H1 (cell line): ENCODE measurements at regions not wholly inside any gene's neighbourhood (a gene's known extent, or its start where the extent isn't known, plus 50 kb on each side); places are given as distances from the start of the nearest gene placed in this dataset.

Experiments
- CTCF ChIA-PET: fragments of 300-600 bp; sonication (Branson Sonifier 250); formaldehyde crosslinking; loops from one replicate; lab custom pipeline; 2021; ENCODE audit not compliant: partially characterized antibody; lab: Charles Lee
- POLR2A ChIA-PET: fragments of 300-600 bp; sonication (Branson Sonifier 250); formaldehyde crosslinking; loops from one replicate; lab custom pipeline; 2021; ENCODE audit warnings: inconsistent platforms; ENCODE audit not compliant: partially characterized antibody; lab: Charles Lee
- DNase-seq, 2 experiments: peaks; one replicate each; pipeline versions ENCODE4 v3.0.0 to v3.0.0-alpha.2; 2010 to 2022; ENCODE audit warnings: low spot score in 2 of 2, low read depth in 1 of 2, mixed read lengths in 1 of 2
- FAIRE-seq: peaks from 2 replicates; lab custom pipeline; 2011; peaks lifted over from hg19 to GRCh38; lab: Jason Lieb, UNC
- H2AFZ ChIP-seq: 2 replicates; pipeline ENCODE4 v1.8.1; 2012; ENCODE audit warnings: low read length, inconsistent platforms
- H2AK5ac ChIP-seq: 2 replicates; pipeline ENCODE4 v1.6.1; 2013; ENCODE audit warnings: low read depth, low read length
- H2BK120ac ChIP-seq: replicated peaks from 2 replicates; pipeline ENCODE3; 2013; ENCODE audit warnings: low read depth, low read length, inconsistent platforms
- H2BK12ac ChIP-seq: 2 replicates; pipeline ENCODE4 v1.6.1; 2013; ENCODE audit warnings: low read depth, low read length
- H2BK15ac ChIP-seq: 2 replicates; pipeline ENCODE4 v1.6.1; 2013; ENCODE audit warnings: low read length
- H2BK20ac ChIP-seq: 2 replicates; pipeline ENCODE4 v1.6.1; 2013; ENCODE audit warnings: low read length
- H2BK5ac ChIP-seq: 2 replicates; pipeline ENCODE4 v1.6.1; 2013; ENCODE audit warnings: low read depth, low read length
- H3K14ac ChIP-seq: 2 replicates; pipeline ENCODE4 v1.6.1; 2013; ENCODE audit warnings: inconsistent platforms; ENCODE audit not compliant: insufficient read length
- H3K18ac ChIP-seq: 2 replicates; pipeline ENCODE4 v1.6.1; 2013; ENCODE audit warnings: low read length; ENCODE audit errors: extremely low read depth
- H3K23ac ChIP-seq: 2 replicates; pipeline ENCODE4 v1.6.1; 2013; ENCODE audit warnings: inconsistent platforms; ENCODE audit not compliant: insufficient read length
- H3K23me2 ChIP-seq: 2 replicates; pipeline ENCODE4 v1.6.1; 2013; ENCODE audit warnings: low read depth, low read length
- H3K27ac ChIP-seq: 2 replicates; pipeline ENCODE4 v1.6.1; 2011; ENCODE audit warnings: low read depth, low read length, inconsistent platforms
- H3K27me3 ChIP-seq, 4 experiments: replicated peaks in 1 of 4; 1 replicate in 1 of 4; 2 replicates in 3 of 4; pipeline versions ENCODE4 v1.6.1 to v1.8.1; 2011 to 2013; ENCODE audit warnings: low read length in 3 of 4, mild to moderate bottlenecking in 3 of 4, inconsistent platforms in 2 of 4, mixed read lengths in 2 of 4, moderate library complexity in 1 of 4; ENCODE audit not compliant: control insufficient read depth in 3 of 4, insufficient read depth in 3 of 4; ENCODE audit errors: extremely low read depth in 1 of 4
- H3K36me3 ChIP-seq, 4 experiments: 2 replicates each; pipeline versions ENCODE4 v1.6.1 to v1.8.1; 2011 to 2013; ENCODE audit warnings: mild to moderate bottlenecking in 4 of 4, low read length in 3 of 4, moderate library complexity in 2 of 4, control low read depth in 1 of 4, inconsistent platforms in 1 of 4; ENCODE audit not compliant: insufficient read depth in 4 of 4, control insufficient read depth in 2 of 4
- H3K4ac ChIP-seq: replicated peaks from 2 replicates; pipeline ENCODE3; 2013; ENCODE audit warnings: low read length, low read depth, mixed read lengths, inconsistent platforms; ENCODE audit not compliant: insufficient read length
- H3K4me1 ChIP-seq, 4 experiments: replicated peaks in 1 of 4; 1 replicate in 1 of 4; 2 replicates in 3 of 4; pipeline versions ENCODE4 v1.6.1 to v1.8.1; 2011 to 2013; ENCODE audit warnings: low read length in 3 of 4, inconsistent platforms in 2 of 4, mixed read lengths in 1 of 4; ENCODE audit not compliant: insufficient read depth in 4 of 4, control insufficient read depth in 3 of 4
- H3K4me2 ChIP-seq, 2 experiments: 2 replicates each; pipeline versions ENCODE4 v1.6.1 to v1.8.1; 2011 to 2013; ENCODE audit warnings: low read depth in 2 of 2, low read length in 2 of 2, control low read depth in 1 of 2, inconsistent platforms in 1 of 2, mild to moderate bottlenecking in 1 of 2; ENCODE audit not compliant: insufficient read depth in 1 of 2
- H3K4me3 ChIP-seq, 4 experiments: fragments of 200-600, 300-600 bp in 1 of 4; sonication (generic), shearing (Covaris generic), sonication (Bioruptor Twin) in 1 of 4; 2 replicates each; pipeline versions ENCODE4 v1.5.1 to v1.8.1; 2011 to 2016; ENCODE audit warnings: low read length in 4 of 4, low read depth in 3 of 4, control low read depth in 2 of 4, inconsistent platforms in 2 of 4, mild to moderate bottlenecking in 2 of 4, mixed read lengths in 1 of 4, moderate library complexity in 1 of 4; ENCODE audit not compliant: insufficient read depth in 2 of 4; ENCODE audit errors: extremely low read depth in 1 of 4
- H3K56ac ChIP-seq: replicated peaks from 2 replicates; pipeline ENCODE3; 2013; ENCODE audit warnings: low read depth, mild to moderate bottlenecking, mixed read lengths, low read length, inconsistent platforms; ENCODE audit not compliant: insufficient read length
- H3K79me1 ChIP-seq: 2 replicates; pipeline ENCODE4 v1.6.1; 2013; ENCODE audit warnings: low read depth, low read length, control low read depth
- H3K79me2 ChIP-seq, 2 experiments: 2 replicates each; pipeline versions ENCODE4 v1.6.1 to v1.8.1; 2012 to 2013; ENCODE audit warnings: low read length in 2 of 2, mild to moderate bottlenecking in 2 of 2, inconsistent platforms in 1 of 2; ENCODE audit not compliant: insufficient read depth in 2 of 2, control insufficient read depth in 1 of 2
- H3K9ac ChIP-seq, 4 experiments: replicated peaks in 1 of 4; 1 replicate in 1 of 4; 2 replicates in 3 of 4; pipeline versions ENCODE4 v1.6.1 to v1.8.1; 2011 to 2013; ENCODE audit warnings: low read depth in 3 of 4, low read length in 3 of 4, control low read depth in 2 of 4, mild to moderate bottlenecking in 2 of 4, moderate library complexity in 2 of 4, inconsistent platforms in 1 of 4; ENCODE audit errors: extremely low read depth in 1 of 4
- H3K9me3 ChIP-seq, 2 experiments: 2 replicates each; pipeline versions ENCODE4 v1.6.1 to v1.8.1; 2012 to 2013; ENCODE audit warnings: mild to moderate bottlenecking in 2 of 2, moderate library complexity in 2 of 2, control low read depth in 1 of 2, inconsistent platforms in 1 of 2, low read depth in 1 of 2, low read length in 1 of 2, mixed read lengths in 1 of 2; ENCODE audit not compliant: insufficient read depth in 2 of 2
- H4K20me1 ChIP-seq, 2 experiments: replicated peaks in 1 of 2; 2 replicates each; pipeline versions ENCODE3 to v1.8.1; 2011 to 2013; ENCODE audit warnings: inconsistent platforms in 2 of 2, low read length in 2 of 2, mild to moderate bottlenecking in 1 of 2; ENCODE audit not compliant: insufficient read depth in 2 of 2, control insufficient read depth in 1 of 2
- H4K5ac ChIP-seq: 2 replicates; pipeline ENCODE4 v1.6.1; 2013; ENCODE audit warnings: low read length, low read depth, mixed read lengths, inconsistent platforms; ENCODE audit not compliant: insufficient read length
- H4K8ac ChIP-seq: 2 replicates; pipeline ENCODE4 v1.8.0; 2013; ENCODE audit warnings: mild to moderate bottlenecking, moderate library complexity, low read length, inconsistent platforms; ENCODE audit not compliant: insufficient read depth; ENCODE audit errors: extremely low read depth
- H4K91ac ChIP-seq: replicated peaks from 2 replicates; pipeline ENCODE3; 2013; ENCODE audit warnings: low read length, mixed read lengths, inconsistent platforms; ENCODE audit not compliant: insufficient read length
- CTBP2 ChIP-seq: IDR thresholded peaks from 2 replicates; pipeline ENCODE4 v1.7.0; 2011; ENCODE audit warnings: borderline replicate concordance, mild to moderate bottlenecking, moderate library complexity, mixed read lengths, low read length; ENCODE audit not compliant: insufficient read depth, insufficient read length
- FOSL1 ChIP-seq: IDR thresholded peaks from 2 replicates; pipeline ENCODE4 v1.6.1; 2011; ENCODE audit warnings: mild to moderate bottlenecking, low read depth, low read length, moderate library complexity; ENCODE audit not compliant: insufficient read depth
- HDAC6 ChIP-seq: IDR thresholded peaks from one replicate; pipeline ENCODE4 v1.7.1; 2012; ENCODE audit warnings: low read depth, mild to moderate bottlenecking, inconsistent platforms, low read length, moderate library complexity
- JUND ChIP-seq: IDR thresholded peaks from 2 replicates; pipeline ENCODE4 v1.6.1; 2011; ENCODE audit warnings: mild to moderate bottlenecking, improper control_type of control experiment, low read length
- KDM5A ChIP-seq: fragments of 200-600 bp; IDR thresholded peaks from 2 replicates; pipeline ENCODE4 v1.7.1; 2012; ENCODE audit warnings: mild to moderate bottlenecking, low read length, inconsistent platforms, mixed read lengths
- SUZ12 ChIP-seq: fragments of 200-600 bp; sonication (generic); IDR thresholded peaks from 2 replicates; pipeline ENCODE4 v1.6.1; 2012; ENCODE audit warnings: mild to moderate bottlenecking, inconsistent platforms, low read length, moderate library complexity, mixed read lengths
- TCF12 ChIP-seq: IDR thresholded peaks from 2 replicates; pipeline ENCODE4 v1.6.1; 2011; ENCODE audit warnings: low read depth, mild to moderate bottlenecking, low read length
- YY1 ChIP-seq: IDR thresholded peaks from 2 replicates; pipeline ENCODE4 v1.6.1; 2011; ENCODE audit warnings: low read depth, mild to moderate bottlenecking, low read length
- WGBS, 2 experiments: shearing (Covaris generic) in 1 of 2; methylation state at CpG; one replicate each; pipeline versions ENCODE4 v1.1.6 to v1.1.7; 2013 to 2015; ENCODE audit warnings: low lambda C conversion rate in 2 of 2, mixed read lengths in 2 of 2, inconsistent platforms in 1 of 2, low coverage in 1 of 2, missing lambda C conversion rate in 1 of 2; ENCODE audit not compliant: insufficient replicate concordance in 2 of 2, insufficient coverage in 1 of 2, insufficient read length in 1 of 2; ENCODE audit errors: extremely low coverage in 1 of 2, missing lambda C conversion rate in 1 of 2; 5-methylcytosine and 5-hydroxymethylcytosine counted together
- TF ChIP-seq, protein P1 (sequence below): IDR thresholded peaks from 2 replicates; pipeline ENCODE4 v1.6.1; 2012; ENCODE audit warnings: low read length, inconsistent platforms
- TF ChIP-seq, protein P2 (sequence below), 3 experiments: IDR thresholded peaks; 1 replicate in 2 of 3; 2 replicates in 1 of 3; pipeline versions ENCODE4 v1.5.1 to v1.6.1; 2011; ENCODE audit warnings: low read length in 3 of 3, mild to moderate bottlenecking in 3 of 3, inconsistent platforms in 2 of 3, low read depth in 1 of 3, moderate library complexity in 1 of 3; ENCODE audit not compliant: insufficient read depth in 1 of 3; ENCODE audit errors: control extremely low read depth in 1 of 3

DNA sequence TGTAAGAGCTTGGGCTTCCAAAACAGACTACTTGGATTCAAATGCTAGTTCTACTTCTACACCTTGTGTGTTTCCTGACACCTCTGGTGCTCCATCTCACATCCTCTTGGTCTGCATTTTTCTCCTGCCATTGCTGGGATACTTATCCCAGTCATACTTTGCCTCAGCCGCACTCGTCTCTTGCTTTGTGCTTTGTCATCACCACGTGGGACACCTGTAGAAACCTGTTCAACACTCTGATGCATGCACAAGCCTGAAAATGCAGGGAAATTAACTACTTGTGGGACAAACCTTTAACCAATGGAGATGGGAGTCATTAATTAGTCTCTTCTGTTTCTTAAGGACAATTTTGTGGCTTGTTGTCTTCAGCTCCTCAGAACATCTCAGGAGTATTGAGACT, 94.2 kb upstream of the PHYHIPL start:
- 96% methylated on average over 3 of the region's 3 CpGs; no CpG with 5 or more reads in 1 of the 2 experiments for WGBS, 2 experiments
- no peak for TF ChIP-seq KDM5A
- no peak for TF ChIP-seq SUZ12
- TF ChIP-seq, protein P1, sequence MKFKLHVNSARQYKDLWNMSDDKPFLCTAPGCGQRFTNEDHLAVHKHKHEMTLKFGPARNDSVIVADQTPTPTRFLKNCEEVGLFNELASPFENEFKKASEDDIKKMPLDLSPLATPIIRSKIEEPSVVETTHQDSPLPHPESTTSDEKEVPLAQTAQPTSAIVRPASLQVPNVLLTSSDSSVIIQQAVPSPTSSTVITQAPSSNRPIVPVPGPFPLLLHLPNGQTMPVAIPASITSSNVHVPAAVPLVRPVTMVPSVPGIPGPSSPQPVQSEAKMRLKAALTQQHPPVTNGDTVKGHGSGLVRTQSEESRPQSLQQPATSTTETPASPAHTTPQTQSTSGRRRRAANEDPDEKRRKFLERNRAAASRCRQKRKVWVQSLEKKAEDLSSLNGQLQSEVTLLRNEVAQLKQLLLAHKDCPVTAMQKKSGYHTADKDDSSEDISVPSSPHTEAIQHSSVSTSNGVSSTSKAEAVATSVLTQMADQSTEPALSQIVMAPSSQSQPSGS = no peak
- no peak for TF ChIP-seq HDAC6
- TF ChIP-seq CTBP2 = no peak
- TF ChIP-seq JUND = no peak
- TF ChIP-seq, protein P2, sequence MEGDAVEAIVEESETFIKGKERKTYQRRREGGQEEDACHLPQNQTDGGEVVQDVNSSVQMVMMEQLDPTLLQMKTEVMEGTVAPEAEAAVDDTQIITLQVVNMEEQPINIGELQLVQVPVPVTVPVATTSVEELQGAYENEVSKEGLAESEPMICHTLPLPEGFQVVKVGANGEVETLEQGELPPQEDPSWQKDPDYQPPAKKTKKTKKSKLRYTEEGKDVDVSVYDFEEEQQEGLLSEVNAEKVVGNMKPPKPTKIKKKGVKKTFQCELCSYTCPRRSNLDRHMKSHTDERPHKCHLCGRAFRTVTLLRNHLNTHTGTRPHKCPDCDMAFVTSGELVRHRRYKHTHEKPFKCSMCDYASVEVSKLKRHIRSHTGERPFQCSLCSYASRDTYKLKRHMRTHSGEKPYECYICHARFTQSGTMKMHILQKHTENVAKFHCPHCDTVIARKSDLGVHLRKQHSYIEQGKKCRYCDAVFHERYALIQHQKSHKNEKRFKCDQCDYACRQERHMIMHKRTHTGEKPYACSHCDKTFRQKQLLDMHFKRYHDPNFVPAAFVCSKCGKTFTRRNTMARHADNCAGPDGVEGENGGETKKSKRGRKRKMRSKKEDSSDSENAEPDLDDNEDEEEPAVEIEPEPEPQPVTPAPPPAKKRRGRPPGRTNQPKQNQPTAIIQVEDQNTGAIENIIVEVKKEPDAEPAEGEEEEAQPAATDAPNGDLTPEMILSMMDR (IDR thresholded peaks at IDR 0.05; ENCODE audit: control extremely low read depth in 1 of 3, insufficient read depth in 1 of 3, low read depth in 1 of 3, low read length in 3 of 3) = no peak
- no peak for TF ChIP-seq YY1
- TF ChIP-seq TCF12 = no peak
- no peak for TF ChIP-seq FOSL1

More for the DNA sequence above, 94.2 kb upstream of the PHYHIPL start:
- H3K23ac ChIP-seq = no peak overlapping the region
- H3K4me3 ChIP-seq = no peak overlapping the region
- no peaks in the 10 kb centered on the region; the same call in 1 of the 2 replicates for H3K23me2 ChIP-seq
- H2BK120ac ChIP-seq = no peak overlapping the region
- H4K5ac ChIP-seq = no peak overlapping the region
- no peaks in the 10 kb centered on the region for H3K9me3 ChIP-seq
- H3K14ac ChIP-seq = no peak overlapping the region
- H2AK5ac ChIP-seq = no peak overlapping the region
- no peaks in the 10 kb centered on the region for H3K4me1 ChIP-seq
- H3K79me1 ChIP-seq = no peaks in the 10 kb centered on the region
- H3K4me2 ChIP-seq = no peak overlapping the region
- H3K27me3 ChIP-seq = no peaks in the 10 kb centered on the region; a peak in 1 of 7 replicates
- DNase-seq = no peak
- no peak overlapping the region for H2BK5ac ChIP-seq
- H2BK20ac ChIP-seq = no peak overlapping the region
- no peak overlapping the region for H3K4ac ChIP-seq
- H3K18ac ChIP-seq = no peak overlapping the region
- FAIRE-seq = no peak
- H3K9ac ChIP-seq = no peak overlapping the region
- no peak overlapping the region for H2BK15ac ChIP-seq
- no peak overlapping the region for H3K56ac ChIP-seq
- no peak overlapping the region for H2BK12ac ChIP-seq
- no peaks in the 10 kb centered on the region for H4K20me1 ChIP-seq
- no peak overlapping the region for H4K8ac ChIP-seq
- 0 out of 2 replicates have a peak overlapping the region, but pooled peaks have one; percentile 11 for H2AFZ ChIP-seq
- no peak overlapping the region for H4K91ac ChIP-seq
- CTCF ChIA-PET = interaction anchor here (1.2 to 3.4 kb wide), 2 partner anchors 9 to 14 kb away, joined by 3 to 10 read pairs; no protein-coding TSS in a partner anchor
- POLR2A ChIA-PET = no interaction called here
- H3K27ac ChIP-seq = no peak overlapping the region
- no peaks in the 10 kb centered on the region for H3K79me2 ChIP-seq
- no peaks in the 10 kb centered on the region for H3K36me3 ChIP-seq
